ENCODE measurements at regions not wholly inside any gene's neighbourhood (a gene's known extent, or its start where the extent isn't known, plus 50 kb on each side); places are given as distances from the start of the nearest gene placed in this dataset.

- Mint-ChIP-seq H3K4me1 (ENCODE audit: low read depth) (no peaks in the 10 kb centered on the region), H3K27ac (no peak overlapping the region), H3K36me3 (ENCODE audit: insufficient read depth in 2 of 2) (no peaks in the 10 kb centered on the region), H3K27me3 (ENCODE audit: low read depth) (peaks cover 7% of the 10 kb centered on the region), H3K9me3 (no peaks in the 10 kb centered on the region), H3K4me3 (no peak overlapping the region)
- DNase-seq (no peak), ATAC-seq (replicated peaks in 1 of 2) (no peak)
These were observed 164.4 kb upstream of the MYCN start for GRCh38 chr2:15775753-15776628.

GRCh38 chr2:15776629-15776919 is 163.8 kb upstream of the MYCN start:
- no peak for ATAC-seq (replicated peaks in 1 of 2)
- Mint-ChIP-seq H3K4me3 (no peak overlapping the region), H3K27ac (no peak overlapping the region), H3K27me3 (ENCODE audit: low read depth) (peaks cover 7% of the 10 kb centered on the region), H3K4me1 (ENCODE audit: low read depth) (no peaks in the 10 kb centered on the region), H3K36me3 (ENCODE audit: insufficient read depth in 2 of 2) (no peaks in the 10 kb centered on the region), H3K9me3 (no peaks in the 10 kb centered on the region)
- no peak for DNase-seq

- H3K4me1 Mint-ChIP-seq (ENCODE audit: low read depth), result no peaks in the 10 kb centered on the region
- no peaks in the 10 kb centered on the region for H3K9me3 Mint-ChIP-seq
- no peak for ATAC-seq (replicated peaks in 1 of 2)
- H3K36me3 Mint-ChIP-seq (ENCODE audit: insufficient read depth in 2 of 2), result no peaks in the 10 kb centered on the region
- H3K27me3 Mint-ChIP-seq (ENCODE audit: low read depth), result peaks cover 7% of the 10 kb centered on the region
- no peak overlapping the region for H3K27ac Mint-ChIP-seq
- no peak for DNase-seq
- H3K4me3 Mint-ChIP-seq, result no peak overlapping the region
These were observed 163.2 kb upstream of the MYCN start for GRCh38 chr2:15776992-15777702.

- H3K27ac Mint-ChIP-seq, result no peak overlapping the region
- no peak for ATAC-seq (replicated peaks in 1 of 2)
- H3K27me3 Mint-ChIP-seq (ENCODE audit: low read depth), result peaks cover 7% of the 10 kb centered on the region
- H3K36me3 Mint-ChIP-seq (ENCODE audit: insufficient read depth in 2 of 2), result no peaks in the 10 kb centered on the region
- H3K4me3 Mint-ChIP-seq, result no peak overlapping the region
- H3K9me3 Mint-ChIP-seq, result no peaks in the 10 kb centered on the region
- DNase-seq, result no peak
- H3K4me1 Mint-ChIP-seq (ENCODE audit: low read depth), result no peaks in the 10 kb centered on the region
These were observed 162.5 kb upstream of the MYCN start for GRCh38 chr2:15777795-15778371.

- Mint-ChIP-seq H3K27me3 (ENCODE audit: low read depth) (peaks cover 7% of the 10 kb centered on the region), H3K9me3 (no peaks in the 10 kb centered on the region), H3K4me1 (ENCODE audit: low read depth) (no peaks in the 10 kb centered on the region), H3K36me3 (ENCODE audit: insufficient read depth in 2 of 2) (no peaks in the 10 kb centered on the region), H3K27ac (no peak overlapping the region), H3K4me3 (no peak overlapping the region)
- ATAC-seq (replicated peaks in 1 of 2) (no peak), DNase-seq (no peak)
These were observed 161.7 kb upstream of the MYCN start for GRCh38 chr2:15778529-15779219.

GRCh38 chr2:15779381-15780041 is 160.8 kb upstream of the MYCN start:
- no peaks in the 10 kb centered on the region for H3K9me3 Mint-ChIP-seq
- no peak overlapping the region for H3K27ac Mint-ChIP-seq
- H3K4me3 Mint-ChIP-seq, result no peak overlapping the region
- no peaks in the 10 kb centered on the region for H3K4me1 Mint-ChIP-seq (ENCODE audit: low read depth)
- H3K27me3 Mint-ChIP-seq (ENCODE audit: low read depth), result peaks cover 7% of the 10 kb centered on the region
- ATAC-seq (replicated peaks in 1 of 2) (no peak), DNase-seq (no peak)
- no peaks in the 10 kb centered on the region for H3K36me3 Mint-ChIP-seq (ENCODE audit: insufficient read depth in 2 of 2)

GRCh38 chr2:15780234-15780633 is 160.1 kb upstream of the MYCN start:
- no peak overlapping the region for H3K4me3 Mint-ChIP-seq
- no peaks in the 10 kb centered on the region for H3K36me3 Mint-ChIP-seq (ENCODE audit: insufficient read depth in 2 of 2)

GRCh38 chr2:15780912-15781574 is 159.3 kb upstream of the MYCN start:
- DNase-seq (no peak), ATAC-seq (replicated peaks in 1 of 2) (no peak)
- peaks cover 7% of the 10 kb centered on the region for H3K27me3 Mint-ChIP-seq (ENCODE audit: low read depth)
- no peaks in the 10 kb centered on the region for H3K9me3 Mint-ChIP-seq
- no peaks in the 10 kb centered on the region for H3K36me3 Mint-ChIP-seq (ENCODE audit: insufficient read depth in 2 of 2)
- no peaks in the 10 kb centered on the region for H3K4me1 Mint-ChIP-seq (ENCODE audit: low read depth)
- no peak overlapping the region for H3K27ac Mint-ChIP-seq
- no peak overlapping the region for H3K4me3 Mint-ChIP-seq

More at GRCh38 chr2:15780234-15780633, 160.1 kb upstream of the MYCN start:
- peaks cover 7% of the 10 kb centered on the region for H3K27me3 Mint-ChIP-seq (ENCODE audit: low read depth)
- no peak for DNase-seq
- H3K27ac Mint-ChIP-seq, result no peak overlapping the region
- no peaks in the 10 kb centered on the region for H3K4me1 Mint-ChIP-seq (ENCODE audit: low read depth)
- ATAC-seq (replicated peaks in 1 of 2), result no peak
- H3K9me3 Mint-ChIP-seq, result no peaks in the 10 kb centered on the region

- H3K4me3 Mint-ChIP-seq, result no peak overlapping the region
- H3K27ac Mint-ChIP-seq, result no peak overlapping the region
- H3K9me3 Mint-ChIP-seq, result no peaks in the 10 kb centered on the region
- ATAC-seq (replicated peaks in 1 of 2), result no peak
- H3K36me3 Mint-ChIP-seq (ENCODE audit: insufficient read depth in 2 of 2), result no peaks in the 10 kb centered on the region
- H3K27me3 Mint-ChIP-seq (ENCODE audit: low read depth), result peaks cover 2% of the 10 kb centered on the region
- no peaks in the 10 kb centered on the region for H3K4me1 Mint-ChIP-seq (ENCODE audit: low read depth)
- no peak for DNase-seq
These were observed 158.2 kb upstream of the MYCN start for GRCh38 chr2:15782009-15782751.

GRCh38 chr2:15782769-15783294 is 157.5 kb upstream of the MYCN start:
- Mint-ChIP-seq H3K27me3 (ENCODE audit: low read depth) (peaks cover 4% of the 10 kb centered on the region), H3K36me3 (ENCODE audit: insufficient read depth in 2 of 2) (no peaks in the 10 kb centered on the region), H3K9me3 (peaks cover 0 to 4% of the 10 kb centered on the region in 2 donors), H3K4me1 (ENCODE audit: low read depth) (no peaks in the 10 kb centered on the region), H3K4me3 (no peak overlapping the region), H3K27ac (no peak overlapping the region)
- no peak for DNase-seq
- no peak for ATAC-seq (replicated peaks in 1 of 2)

GRCh38 chr2:15783489-15783888 is 156.9 kb upstream of the MYCN start:
- no peak overlapping the region for H3K27ac Mint-ChIP-seq
- H3K4me1 Mint-ChIP-seq (ENCODE audit: low read depth), result no peaks in the 10 kb centered on the region

More at GRCh38 chr2:15783489-15783888, 156.9 kb upstream of the MYCN start:
- Mint-ChIP-seq H3K4me3 (no peak overlapping the region), H3K36me3 (ENCODE audit: insufficient read depth in 2 of 2) (no peaks in the 10 kb centered on the region), H3K27me3 (ENCODE audit: low read depth) (peaks cover 5% of the 10 kb centered on the region), H3K9me3 (peaks cover 0 to 4% of the 10 kb centered on the region in 2 donors)
- DNase-seq (no peak), ATAC-seq (replicated peaks in 1 of 2) (no peak)

Measured in activated T-cell treated with anti-CD3 and anti-CD28 coated beads, Interleukin-2, amount 50 U/mL, for 72 hours (primary cell).